ENCODE measurements at regions not wholly inside any gene's neighbourhood (a gene's known extent, or its start where the extent isn't known, plus 50 kb on each side); places are given as distances from the start of the nearest gene placed in this dataset.

DNA sequence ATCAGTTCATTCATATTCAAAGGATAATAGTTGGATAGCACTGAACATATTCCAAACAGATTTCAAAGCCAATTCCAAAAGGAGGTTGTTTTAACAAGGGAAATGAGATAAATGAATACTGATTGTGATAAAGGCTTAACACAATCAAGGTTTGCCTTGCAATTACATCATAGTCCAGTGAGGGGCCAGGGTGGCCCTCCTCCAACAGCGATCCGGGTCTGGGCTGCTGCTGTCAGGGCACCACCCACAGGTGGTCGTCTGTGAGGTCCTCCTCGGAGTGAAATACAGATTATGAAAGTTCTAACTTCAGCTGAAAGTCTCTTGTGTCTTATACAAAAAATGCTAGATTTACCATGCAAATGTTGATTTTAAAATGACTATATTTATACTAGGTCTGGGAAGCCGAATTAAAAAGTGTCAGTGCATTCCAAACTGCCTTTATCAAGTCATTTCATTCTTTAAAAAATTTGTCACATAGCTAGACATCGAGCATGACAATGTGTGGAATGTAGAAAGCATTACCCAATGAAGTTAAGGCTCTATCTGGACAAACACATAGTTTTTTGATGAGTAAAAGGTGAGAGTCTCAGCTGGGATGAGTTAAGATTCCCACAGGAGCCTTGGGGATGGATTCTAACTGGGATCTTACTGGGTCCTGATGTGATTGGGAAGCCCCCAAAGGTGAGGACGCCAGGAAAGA, 65.9 kb upstream of the SLC22A23 start:
- TF ChIP-seq, protein P1, sequence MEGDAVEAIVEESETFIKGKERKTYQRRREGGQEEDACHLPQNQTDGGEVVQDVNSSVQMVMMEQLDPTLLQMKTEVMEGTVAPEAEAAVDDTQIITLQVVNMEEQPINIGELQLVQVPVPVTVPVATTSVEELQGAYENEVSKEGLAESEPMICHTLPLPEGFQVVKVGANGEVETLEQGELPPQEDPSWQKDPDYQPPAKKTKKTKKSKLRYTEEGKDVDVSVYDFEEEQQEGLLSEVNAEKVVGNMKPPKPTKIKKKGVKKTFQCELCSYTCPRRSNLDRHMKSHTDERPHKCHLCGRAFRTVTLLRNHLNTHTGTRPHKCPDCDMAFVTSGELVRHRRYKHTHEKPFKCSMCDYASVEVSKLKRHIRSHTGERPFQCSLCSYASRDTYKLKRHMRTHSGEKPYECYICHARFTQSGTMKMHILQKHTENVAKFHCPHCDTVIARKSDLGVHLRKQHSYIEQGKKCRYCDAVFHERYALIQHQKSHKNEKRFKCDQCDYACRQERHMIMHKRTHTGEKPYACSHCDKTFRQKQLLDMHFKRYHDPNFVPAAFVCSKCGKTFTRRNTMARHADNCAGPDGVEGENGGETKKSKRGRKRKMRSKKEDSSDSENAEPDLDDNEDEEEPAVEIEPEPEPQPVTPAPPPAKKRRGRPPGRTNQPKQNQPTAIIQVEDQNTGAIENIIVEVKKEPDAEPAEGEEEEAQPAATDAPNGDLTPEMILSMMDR (conservative IDR thresholded peaks at IDR 0.05; ENCODE audit: low read depth, low read length), result no peak
- TF ChIP-seq EZH2 (IDR thresholded peaks at IDR 0.05; ENCODE audit: borderline replicate concordance, low read depth, low read length, poor library complexity, severe bottlenecking), result no peak
